CD4-positive, alpha-beta T cell (primary cell): ENCODE measurements at regions not wholly inside any gene's neighbourhood (a gene's known extent, or its start where the extent isn't known, plus 50 kb on each side); places are given as distances from the start of the nearest gene placed in this dataset.

ENCODE experiments used
- ATAC-seq: fragments of 200-7000 bp; cut with Tn5 transposase; one replicate; pipeline ENCODE4 v1.10.0; 2022; ENCODE audit warnings: mild to moderate bottlenecking; ENCODE audit not compliant: poor library complexity
- CTCF ChIA-PET: fragments of 350-600 bp; sonication (Branson Sonifier 250); formaldehyde crosslinking; loops from one replicate; lab custom pipeline; 2021; ENCODE audit warnings: antibody characterized with exemption, inconsistent platforms; lab: Charles Lee
- POLR2A ChIA-PET: fragments of 350-600 bp; sonication (Branson Sonifier 250); formaldehyde crosslinking; loops from one replicate; lab custom pipeline; 2021; ENCODE audit warnings: antibody characterized with exemption, inconsistent platforms; lab: Charles Lee
- DNase-seq, 14 experiments: peaks; one replicate each; pipeline ENCODE4 v3.0.0-alpha.2; 2013 to 2020; ENCODE audit warnings: mixed read lengths in 2 of 14
- H3K27ac ChIP-seq, 2 donors: one replicate each; pipeline versions ENCODE4 v1.5.1 to v1.7.0; 2013; ENCODE audit warnings: low read length in 2 of 2, low read depth in 1 of 2, mild to moderate bottlenecking in 1 of 2
- H3K27me3 ChIP-seq, 2 experiments: 1 replicate in 1 of 2; 2 replicates in 1 of 2; pipeline versions ENCODE4 v1.6.1 to v1.7.0; 2013; ENCODE audit warnings: low read length in 2 of 2, control low read depth in 1 of 2, mild to moderate bottlenecking in 1 of 2, moderate library complexity in 1 of 2; ENCODE audit not compliant: insufficient read depth in 2 of 2, control insufficient read depth in 1 of 2
- H3K36me3 ChIP-seq: one replicate; pipeline ENCODE4 v1.6.1; 2013; ENCODE audit warnings: low read length, control low read depth; ENCODE audit not compliant: insufficient read depth
- H3K4me1 ChIP-seq: one replicate; pipeline ENCODE4 v1.6.1; 2013; ENCODE audit warnings: low read length, control low read depth; ENCODE audit not compliant: insufficient read depth
- H3K4me3 ChIP-seq: one replicate; pipeline ENCODE4 v1.5.1; 2013; ENCODE audit warnings: mild to moderate bottlenecking, low read length, moderate library complexity
- H3K9me3 ChIP-seq, 2 experiments: 1 replicate in 1 of 2; 2 replicates in 1 of 2; pipeline versions ENCODE4 v1.6.1 to v1.7.0; 2013; ENCODE audit warnings: low read length in 2 of 2, mild to moderate bottlenecking in 2 of 2, control low read depth in 1 of 2, moderate library complexity in 1 of 2; ENCODE audit not compliant: control insufficient read depth in 1 of 2, insufficient read depth in 1 of 2
- H3K27ac Mint-ChIP-seq: one replicate; pipeline ENCODE4 v1.8.0; 2020; ENCODE audit warnings: mixed read lengths
- H3K27me3 Mint-ChIP-seq: one replicate; pipeline ENCODE4 v1.8.0; 2021; ENCODE audit warnings: mixed read lengths
- H3K36me3 Mint-ChIP-seq: one replicate; pipeline ENCODE4 v1.8.0; 2021; ENCODE audit warnings: low read depth, mixed read lengths
- H3K4me1 Mint-ChIP-seq: one replicate; pipeline ENCODE4 v1.8.0; 2021; ENCODE audit warnings: low read depth, mixed read lengths
- H3K4me3 Mint-ChIP-seq: one replicate; pipeline ENCODE4 v1.8.0; 2020; ENCODE audit warnings: mild to moderate bottlenecking, mixed read lengths
- H3K9me3 Mint-ChIP-seq: one replicate; pipeline ENCODE4 v1.8.0; 2020; ENCODE audit warnings: mixed read lengths
- CTCF ChIP-seq: fragments of 200-600 bp; IDR thresholded peaks from one replicate; pipeline ENCODE4 v1.8.0; 2022; ENCODE audit warnings: antibody characterized with exemption, mild to moderate bottlenecking
- intact Hi-C, 2 experiments: fragments of 100-400 bp; cut with DNase I in 1 of 2; cut with micrococcal nuclease in 1 of 2; formaldehyde crosslinking; loops; one replicate each; pipeline versions ENCODE4 v1.15.1 to v1.9.0; 2023 to 2025; cut with DNase I, micrococcal nuclease

GRCh38 chr16:86669285-86669805 lies 91.0 kb downstream of the FOXL1 start:
- H3K4me1 ChIP-seq = peaks cover 9% of the 10 kb centered on the region
- peaks cover 0 to under 1% of the 10 kb centered on the region in 2 experiments for H3K27me3 ChIP-seq
- no peak for TF ChIP-seq CTCF
- H3K36me3 ChIP-seq = no peaks in the 10 kb centered on the region
- H3K27ac Mint-ChIP-seq = no peak overlapping the region
- H3K4me3 Mint-ChIP-seq = no peak overlapping the region
- intact Hi-C loops = no loop called here
- peaks cover 0 to 4% of the 10 kb centered on the region in 2 experiments for H3K9me3 ChIP-seq
- no peaks in the 10 kb centered on the region for H3K36me3 Mint-ChIP-seq
- H3K27me3 Mint-ChIP-seq = peaks cover 9% of the 10 kb centered on the region
- POLR2A ChIA-PET = no interaction called here
- no peaks in the 10 kb centered on the region for H3K4me1 Mint-ChIP-seq
- H3K27ac ChIP-seq = no peak overlapping the region
- CTCF ChIA-PET = no interaction called here
- H3K9me3 Mint-ChIP-seq = peaks cover 3% of the 10 kb centered on the region
- ATAC-seq = no peak
- DNase-seq = no peak
- no peak overlapping the region for H3K4me3 ChIP-seq

- Mint-ChIP-seq H3K27ac (no peak overlapping the region), H3K36me3 (no peaks in the 10 kb centered on the region), H3K27me3 (peaks cover 9% of the 10 kb centered on the region), H3K4me1 (no peaks in the 10 kb centered on the region), H3K9me3 (peaks cover 3% of the 10 kb centered on the region), H3K4me3 (no peak overlapping the region)
- ATAC-seq (no peak), DNase-seq (no peak)
- ChIA-PET CTCF (no interaction called here), POLR2A (no interaction called here)
- no peak overlapping the region for H3K4me3 ChIP-seq
- peaks cover 0 to 4% of the 10 kb centered on the region in 2 experiments for H3K9me3 ChIP-seq
- peaks cover 0 to 4% of the 10 kb centered on the region in 2 experiments for H3K27me3 ChIP-seq
- H3K27ac ChIP-seq = no peak overlapping the region
- intact Hi-C loops = no loop called here
- H3K36me3 ChIP-seq = no peaks in the 10 kb centered on the region
- TF ChIP-seq CTCF = no peak
- peaks cover 4% of the 10 kb centered on the region for H3K4me1 ChIP-seq
Measured at GRCh38 chr16:86669937-86670749, 91.8 kb downstream of the FOXL1 start.

GRCh38 chr16:86670750-86671234 lies 92.4 kb downstream of the FOXL1 start:
- H3K4me3 Mint-ChIP-seq = no peak overlapping the region
- ATAC-seq = no peak
- no peaks in the 10 kb centered on the region for H3K36me3 Mint-ChIP-seq
- Histone ChIP-seq H3K4me3 (no peak overlapping the region), H3K36me3 (no peaks in the 10 kb centered on the region), H3K9me3 (peaks cover 0 to 4% of the 10 kb centered on the region in 2 experiments), H3K27me3 (peaks cover 0 to 4% of the 10 kb centered on the region in 2 experiments), H3K4me1 (no peaks in the 10 kb centered on the region), H3K27ac (no peak overlapping the region)
- no peak for TF ChIP-seq CTCF
- peaks cover 9% of the 10 kb centered on the region for H3K27me3 Mint-ChIP-seq
- DNase-seq = no peak
- H3K27ac Mint-ChIP-seq = no peak overlapping the region
- POLR2A ChIA-PET = no interaction called here
- intact Hi-C loops = no loop called here
- no peaks in the 10 kb centered on the region for H3K4me1 Mint-ChIP-seq
- peaks cover 3% of the 10 kb centered on the region for H3K9me3 Mint-ChIP-seq
- CTCF ChIA-PET = no interaction called here
